DMS153 treated with DMSO at 0.1 percent for 48 hours (cell line): ENCODE measurements at regions not wholly inside any gene's neighbourhood (a gene's known extent, or its start where the extent isn't known, plus 50 kb on each side); places are given as distances from the start of the nearest gene placed in this dataset.

Source experiments
- DNase-seq: peaks from one replicate; lab custom pipeline; 2025; ENCODE audit not compliant: unreplicated experiment; lab: John Stamatoyannopoulos, UW

DNA sequence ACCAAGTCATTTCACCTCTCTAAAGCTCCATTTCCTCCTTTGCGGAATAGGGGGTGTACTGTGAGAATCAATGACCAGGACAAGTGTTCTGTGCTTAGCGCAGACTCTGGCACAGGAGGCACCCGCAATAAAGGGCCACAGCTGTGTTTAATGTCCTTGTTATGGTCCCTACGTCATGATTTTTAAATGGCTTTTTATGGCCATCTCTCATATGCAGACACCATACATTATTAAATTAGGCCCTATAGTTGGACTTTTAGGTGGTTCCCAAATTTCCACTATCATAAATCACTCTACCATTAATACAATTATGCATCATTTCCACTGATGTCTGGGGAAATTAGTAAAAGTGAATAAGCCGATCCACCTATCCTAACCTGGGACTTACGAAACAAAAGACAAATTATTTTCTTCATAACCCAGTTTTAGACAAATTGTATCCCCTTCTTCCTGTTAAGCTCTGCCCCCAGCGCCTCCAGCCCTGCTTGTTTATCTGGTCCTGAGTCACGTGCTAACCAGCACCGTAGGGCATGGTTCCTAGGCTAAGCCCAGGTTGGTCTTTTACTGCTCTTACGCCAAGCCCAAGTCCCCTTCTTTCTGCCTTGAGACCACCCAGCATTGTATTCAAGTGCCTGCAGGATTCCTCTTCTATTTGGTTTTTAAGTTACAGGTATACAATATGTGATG, 278.3 kb downstream of the SHQ1 start:
- no peak for DNase-seq

DNA sequence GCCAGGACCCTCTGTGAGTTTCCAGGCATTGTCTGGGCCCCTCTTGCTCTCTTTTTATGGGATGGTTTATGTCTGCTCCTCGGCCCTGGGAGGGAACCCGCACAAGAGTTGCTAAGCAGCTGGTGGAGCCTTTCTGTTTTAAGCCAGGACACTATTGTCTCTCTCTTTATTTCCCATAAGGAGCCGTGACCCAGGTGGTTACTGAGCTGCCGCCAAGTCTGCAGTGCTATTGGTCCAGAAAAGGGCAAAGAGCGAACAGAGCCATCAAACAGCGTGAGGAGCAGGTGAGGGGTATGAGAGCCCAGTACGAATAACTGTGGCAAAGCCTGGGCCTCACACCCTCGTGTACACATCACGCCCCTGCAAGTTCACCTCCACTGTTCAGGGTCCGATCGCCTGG, 280.2 kb downstream of the SHQ1 start:
- no peak for DNase-seq

DNA sequence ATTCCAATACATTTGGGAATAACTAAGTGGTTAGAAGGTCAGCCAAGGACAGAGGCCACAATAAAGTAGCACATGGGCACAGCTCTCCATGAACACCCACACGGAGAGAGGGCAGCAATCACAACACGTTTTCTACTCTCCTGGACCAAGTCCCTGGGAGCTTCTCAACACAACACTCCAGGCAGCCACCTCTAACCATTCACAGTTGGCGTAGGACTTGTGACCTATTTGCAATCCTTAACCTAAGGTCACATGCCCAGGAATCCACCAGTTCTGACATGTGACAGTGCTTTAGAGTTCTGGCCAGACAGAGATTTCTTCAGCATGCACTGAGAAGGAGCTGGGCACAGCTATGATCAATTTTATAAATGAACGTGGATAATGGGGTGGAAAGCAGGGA, 280.8 kb downstream of the SHQ1 start:
- DNase-seq = no peak

DNA sequence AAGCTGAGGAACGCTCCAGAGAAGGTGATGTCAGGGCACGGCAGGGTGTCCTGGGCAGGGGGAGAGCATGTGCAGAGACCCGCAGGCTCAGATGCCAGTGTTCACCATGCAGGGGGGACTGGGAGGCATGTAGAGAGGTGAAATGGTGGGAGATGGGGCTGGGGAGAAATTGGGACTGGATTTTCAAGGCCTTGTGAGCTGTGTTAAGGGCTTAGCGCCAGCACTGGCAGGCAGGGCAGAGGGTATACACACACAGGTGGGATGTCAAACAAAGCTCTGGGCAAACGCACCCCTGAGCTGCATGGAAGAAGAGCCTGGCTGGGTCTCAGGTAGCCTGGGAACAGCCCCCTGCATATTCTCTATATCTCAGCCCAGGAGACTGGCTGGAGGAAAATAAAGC, 282.7 kb downstream of the SHQ1 start:
- DNase-seq = no peak

DNA sequence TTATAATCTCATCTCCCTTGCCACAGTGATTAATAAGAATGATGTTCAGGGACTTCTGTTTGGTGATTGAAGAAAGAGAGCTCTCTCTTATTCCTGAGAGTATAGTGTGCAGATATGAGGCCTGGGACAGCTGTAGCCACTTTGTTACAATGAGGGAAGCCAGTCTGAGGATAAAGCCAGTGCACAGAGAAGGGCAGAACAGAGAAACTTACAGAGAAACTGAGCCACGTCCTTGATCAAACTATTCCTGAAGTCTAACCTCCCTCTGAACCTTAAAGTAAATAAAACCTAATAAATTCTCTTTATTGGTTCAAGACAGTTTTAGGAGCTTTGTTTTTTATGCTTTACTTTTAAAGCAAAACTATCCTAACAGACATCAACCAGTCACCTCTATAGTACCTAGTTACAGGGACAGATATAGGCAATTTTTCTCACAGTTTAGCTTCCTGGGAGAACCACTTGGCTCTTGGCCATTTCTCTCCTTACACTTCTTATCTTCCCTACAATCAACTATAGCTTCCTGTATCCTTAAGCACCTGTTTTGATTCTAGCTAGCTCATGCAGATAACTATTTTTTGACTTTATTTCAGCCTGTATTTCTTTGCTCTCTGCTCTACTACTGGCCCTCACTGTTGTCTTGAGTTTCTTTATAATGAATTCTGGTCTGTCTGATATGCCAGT, 284.4 kb downstream of the SHQ1 start:
- DNase-seq = no peak

DNA sequence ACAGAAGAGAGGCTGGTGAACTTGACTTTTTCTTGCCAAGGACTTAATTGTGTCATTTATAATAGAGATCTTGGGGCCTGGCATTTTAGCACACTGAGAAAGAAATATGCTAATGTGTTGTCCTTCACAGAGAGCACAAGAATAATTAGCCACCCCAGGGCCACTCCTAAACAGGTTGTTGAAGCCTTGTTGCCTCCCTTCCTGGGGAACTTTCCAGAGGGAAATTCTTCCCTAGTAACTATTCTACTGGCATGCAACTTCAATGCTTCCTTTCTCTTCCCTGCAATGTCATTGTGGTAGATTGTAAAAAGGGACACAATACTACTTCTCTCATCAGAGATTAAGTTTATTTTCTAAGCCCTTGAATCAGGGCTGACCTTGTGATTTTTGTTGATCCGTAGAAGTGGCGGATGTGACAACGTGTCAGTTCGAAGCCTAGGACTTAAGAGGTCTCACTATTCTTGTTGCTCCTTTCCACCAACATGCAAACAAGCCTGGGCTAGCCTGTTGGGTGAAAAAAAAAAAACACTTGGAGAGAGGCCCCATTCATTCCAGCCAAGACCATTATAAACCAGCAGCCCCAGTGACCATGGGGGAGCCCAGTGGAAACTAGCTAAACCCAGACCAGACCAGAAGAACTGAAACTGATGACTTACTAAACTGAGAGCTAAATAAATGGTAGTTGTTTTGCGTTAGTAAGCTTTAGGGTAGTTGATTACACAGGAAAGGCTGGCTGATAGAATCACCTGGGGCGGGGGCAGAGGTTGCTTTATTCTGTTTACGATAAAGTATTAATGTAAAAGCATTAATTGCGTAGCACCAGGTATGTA, 287.2 kb downstream of the SHQ1 start:
- no peak for DNase-seq

DNA sequence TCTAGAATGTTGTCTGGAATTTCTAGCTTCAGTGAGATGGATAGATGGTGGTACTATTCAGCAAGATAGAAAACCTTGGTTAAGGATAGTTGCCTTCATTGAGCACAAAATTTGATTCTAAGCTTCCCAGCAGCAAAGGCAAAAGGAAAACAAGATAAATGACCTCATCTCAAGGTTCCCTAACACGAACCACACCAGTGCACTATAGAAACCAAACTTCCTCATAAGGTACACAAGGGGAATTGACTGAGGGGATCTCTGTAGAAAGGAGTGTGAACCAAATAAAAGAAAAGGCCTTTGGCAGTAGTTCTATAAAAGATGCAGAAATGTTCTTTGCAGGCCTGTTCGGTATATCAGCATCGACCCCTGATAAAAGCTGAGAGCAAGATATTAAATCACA, 288.9 kb downstream of the SHQ1 start:
- no peak for DNase-seq

DNA sequence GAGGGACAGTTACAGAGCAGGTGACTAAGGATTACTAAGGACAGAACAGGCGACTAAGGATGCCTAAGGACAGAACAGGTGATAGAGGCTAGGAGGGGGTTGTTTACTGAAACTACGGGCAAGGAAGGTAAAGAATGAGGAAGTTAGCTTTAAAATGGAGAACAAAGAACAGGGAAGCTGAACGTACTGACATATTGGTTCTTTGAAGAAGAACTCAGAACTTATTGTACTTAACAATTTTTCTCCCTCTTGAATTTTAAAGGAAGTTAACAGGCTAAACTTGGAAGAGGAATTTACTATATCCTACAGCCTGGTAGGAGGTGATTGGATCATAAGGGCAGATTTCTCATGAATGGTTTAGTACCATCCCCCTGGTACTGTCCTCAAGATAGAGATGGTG, 290.2 kb downstream of the SHQ1 start:
- no peak for DNase-seq

DNA sequence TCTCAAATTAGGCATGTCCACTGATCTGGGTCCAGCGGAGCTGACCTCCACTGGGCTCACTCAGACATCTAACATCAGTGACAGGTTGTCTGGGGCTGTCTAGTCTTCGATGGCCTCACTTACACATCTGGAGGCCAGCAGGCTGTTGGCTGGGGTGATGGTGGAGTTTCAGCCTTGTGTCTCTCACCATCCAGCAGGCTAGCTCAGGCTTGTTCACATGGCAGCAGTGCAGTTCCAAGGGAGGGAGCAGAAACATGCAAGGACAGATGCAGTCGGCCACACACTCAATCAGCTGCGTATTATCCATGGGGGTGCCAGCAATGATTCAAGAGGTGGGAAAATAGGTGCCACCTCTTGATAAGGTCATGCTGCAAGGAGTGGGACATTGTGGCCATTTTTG, 292.5 kb downstream of the SHQ1 start:
- DNase-seq = no peak

DNA sequence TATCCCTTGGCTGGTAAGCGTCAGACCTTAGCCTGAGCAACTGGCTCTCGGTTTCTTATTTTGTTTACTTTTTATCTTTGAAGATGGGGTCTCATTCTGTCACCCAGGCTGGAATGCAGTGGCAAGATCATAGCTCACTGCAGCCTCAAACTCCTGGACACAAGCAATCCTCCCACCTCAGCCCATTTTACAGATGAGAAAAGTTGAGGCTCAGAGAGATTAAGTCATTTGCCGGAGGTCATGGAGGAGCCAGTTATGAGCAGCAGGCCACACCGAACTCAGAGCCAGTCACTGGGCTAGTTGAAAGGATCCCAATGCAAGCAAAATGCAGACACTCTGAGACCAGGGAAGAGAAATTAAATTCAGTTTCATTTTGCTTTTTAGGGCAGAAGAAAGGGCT, 293.6 kb downstream of the SHQ1 start:
- no peak for DNase-seq

DNA sequence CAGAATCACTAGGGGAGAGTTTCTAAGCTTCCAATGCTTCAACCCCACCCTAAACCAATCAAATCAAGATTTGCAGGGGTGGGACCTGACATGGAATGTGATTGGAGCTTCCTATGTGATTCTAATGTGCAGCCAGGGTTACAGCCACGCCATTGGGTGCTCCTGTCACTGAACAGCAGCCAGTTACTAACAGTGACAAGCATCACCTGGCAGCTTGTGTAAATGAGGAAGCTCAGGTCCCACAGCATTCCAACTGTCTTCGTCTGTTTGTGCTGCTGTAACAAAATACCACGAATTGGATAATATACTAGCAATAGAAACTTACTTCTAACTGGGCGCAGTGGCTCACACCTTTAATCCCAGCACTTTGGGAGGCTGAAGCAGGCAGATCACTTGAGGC, 294.9 kb downstream of the SHQ1 start:
- DNase-seq = no peak

DNA sequence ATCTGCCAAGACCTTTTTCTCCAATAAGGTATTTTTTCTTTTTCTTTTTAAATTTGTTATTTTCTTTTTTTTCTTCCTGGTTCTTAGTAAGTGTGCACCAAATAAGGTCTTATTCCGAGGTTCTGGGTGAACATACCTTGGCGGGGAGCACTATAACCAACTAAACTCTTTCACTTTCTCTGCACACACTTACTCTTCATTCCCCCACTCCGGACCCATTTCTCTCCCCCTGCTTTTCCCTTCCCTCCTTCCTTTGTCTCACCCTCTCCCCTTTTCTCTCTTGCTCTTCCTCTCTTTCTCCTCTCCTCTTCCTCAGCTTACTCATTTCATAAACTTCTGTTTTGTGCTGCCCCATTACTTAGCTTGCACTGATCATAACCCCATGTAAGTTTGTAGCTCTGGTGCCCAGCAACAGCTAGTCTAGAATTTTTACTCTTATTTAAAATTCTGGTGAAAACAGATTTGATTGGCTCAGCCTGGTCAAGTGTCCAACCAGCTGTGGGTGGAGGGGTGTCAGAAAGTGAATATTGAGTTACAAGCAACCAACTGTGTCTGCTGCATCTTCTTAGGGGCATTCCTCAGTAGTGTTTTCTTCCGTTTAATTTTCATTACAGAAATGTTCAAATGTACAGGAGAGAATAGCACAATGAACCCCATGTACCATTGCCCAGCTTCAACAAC, 297.5 kb downstream of the SHQ1 start:
- no peak for DNase-seq

DNA sequence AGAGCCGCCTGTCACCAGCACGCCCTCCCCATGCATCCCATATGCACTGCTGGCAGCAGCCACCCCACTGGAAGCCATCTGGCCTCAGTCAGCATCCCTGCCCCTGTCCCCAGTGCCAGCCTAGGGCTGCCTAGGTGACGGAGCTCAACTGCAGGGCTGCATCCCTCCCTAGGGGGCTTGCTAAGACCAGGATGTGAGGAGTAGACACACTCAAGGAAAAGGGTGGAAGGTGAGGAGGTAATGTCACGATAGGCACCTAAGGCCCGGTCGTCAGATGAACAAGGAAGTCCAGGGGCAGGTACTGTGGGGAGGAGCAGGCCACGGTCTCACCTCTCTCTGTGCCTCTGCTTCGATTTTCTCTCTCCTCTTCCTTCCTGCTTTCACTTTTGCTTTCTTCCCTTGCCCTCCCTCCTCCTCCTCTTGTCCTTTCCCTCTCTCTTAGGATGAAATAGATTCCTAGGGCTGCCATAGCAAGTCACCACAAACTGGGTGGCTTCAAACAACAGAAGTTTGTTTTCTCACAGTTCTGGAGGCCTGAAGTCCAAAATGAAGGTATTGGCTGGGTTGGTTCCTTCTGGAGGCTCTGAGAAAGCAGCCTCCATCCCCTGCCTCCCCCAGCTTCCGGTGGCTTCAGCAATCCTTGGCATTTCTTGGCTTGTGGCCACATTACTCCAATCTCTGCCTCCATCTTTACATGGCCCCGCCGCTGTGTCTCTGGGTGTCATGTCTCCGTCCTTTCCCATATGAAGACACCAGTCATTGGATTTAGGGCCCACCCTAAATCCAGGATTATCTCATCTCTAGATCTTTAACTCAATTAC, 298.3 kb downstream of the SHQ1 start:
- no peak for DNase-seq

DNA sequence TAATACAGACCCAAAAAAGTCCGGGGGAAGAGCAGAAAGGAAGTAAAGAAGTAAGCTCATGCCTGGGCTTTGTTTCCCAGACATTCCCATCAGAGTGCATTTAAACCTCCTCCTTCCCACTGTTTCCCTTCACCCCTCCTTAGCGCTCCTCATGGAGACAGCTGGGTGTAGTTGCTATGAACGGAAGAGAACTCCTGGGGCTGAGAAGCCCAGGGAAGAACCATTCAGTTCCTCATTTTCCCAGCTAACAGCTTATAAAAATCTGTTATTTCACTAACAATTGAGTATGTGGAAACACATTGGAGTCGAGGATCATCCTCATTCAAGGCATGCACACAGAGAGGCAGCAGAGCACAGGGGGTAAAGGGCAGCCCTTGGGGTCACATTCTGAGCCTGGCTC, 299.3 kb downstream of the SHQ1 start:
- DNase-seq = no peak

DNA sequence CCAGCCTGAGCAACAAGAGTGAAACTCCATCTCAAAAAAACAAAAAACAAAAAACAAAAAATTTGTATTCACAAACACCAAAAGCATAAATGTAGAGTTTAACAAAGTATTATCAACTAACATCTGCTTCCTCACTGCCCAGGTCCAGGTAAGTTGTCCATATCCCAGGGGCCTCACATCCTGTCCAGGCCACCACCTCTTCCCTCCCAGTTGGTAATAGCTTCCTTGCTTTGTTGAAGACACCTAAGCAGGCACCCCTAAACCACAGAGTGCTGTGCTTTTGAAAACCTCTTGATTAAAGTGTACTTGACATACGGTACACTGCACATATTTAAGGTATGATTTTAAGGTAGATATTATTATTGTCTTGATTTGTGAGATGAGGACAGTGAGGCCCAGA, 299.8 kb downstream of the SHQ1 start:
- no peak for DNase-seq

DNA sequence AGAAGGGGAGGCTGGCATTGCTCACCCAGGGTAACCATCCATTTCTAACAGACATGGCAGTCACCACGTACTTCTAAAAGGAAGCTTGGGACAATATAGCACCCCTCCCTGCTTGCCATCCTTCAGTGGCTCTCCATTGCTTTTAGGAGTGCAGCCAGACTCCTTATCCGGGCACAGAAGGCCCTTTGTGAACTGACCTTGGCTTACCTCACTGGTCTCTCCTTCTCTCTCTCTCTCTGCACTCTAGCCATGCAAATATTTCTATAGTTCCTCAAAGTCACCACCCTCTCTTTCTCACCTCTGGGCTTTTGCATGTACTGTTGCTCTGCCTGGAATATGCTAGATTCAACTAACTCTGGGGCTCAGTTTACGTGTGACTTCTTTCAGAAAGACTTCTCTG, 301.1 kb downstream of the SHQ1 start:
- no peak for DNase-seq

DNA sequence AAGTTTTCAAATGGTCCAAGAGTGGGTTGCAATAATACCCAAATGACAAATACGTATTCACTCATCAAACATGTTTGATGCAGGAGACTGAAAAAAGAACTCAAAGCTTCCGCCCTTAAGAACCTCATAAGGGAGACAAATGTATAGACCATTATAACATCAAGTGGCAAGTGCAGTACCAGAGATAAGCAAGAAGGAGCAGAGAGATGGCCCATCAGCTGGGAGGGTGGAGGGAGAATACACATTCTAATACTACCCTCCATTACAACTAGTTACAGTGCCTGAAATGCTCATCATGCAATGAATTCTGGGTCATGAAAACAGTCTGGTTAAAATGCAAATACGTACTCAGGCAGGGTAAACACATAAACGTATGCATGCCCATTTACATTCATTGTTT, 304.0 kb downstream of the SHQ1 start:
- DNase-seq = no peak

DNA sequence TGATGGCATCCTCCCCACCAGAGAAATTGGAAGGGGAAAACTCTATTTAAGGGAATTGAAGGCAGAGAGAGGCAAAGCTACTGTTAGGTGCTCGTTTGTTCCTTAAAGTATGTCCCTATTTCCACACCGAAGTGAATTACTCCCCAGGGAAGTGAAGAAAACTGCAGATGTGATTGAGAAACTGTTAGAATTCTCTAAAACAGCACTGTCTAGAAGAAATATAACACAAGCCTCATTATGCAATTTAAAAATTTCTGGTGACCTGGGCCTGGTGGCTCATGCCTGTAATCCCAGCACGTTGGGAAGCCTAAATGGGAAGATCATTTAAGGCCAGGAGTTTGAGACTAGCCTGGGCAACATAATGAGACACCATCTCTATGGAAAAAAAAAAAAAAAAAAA, 305.0 kb downstream of the SHQ1 start:
- DNase-seq = no peak

DNA sequence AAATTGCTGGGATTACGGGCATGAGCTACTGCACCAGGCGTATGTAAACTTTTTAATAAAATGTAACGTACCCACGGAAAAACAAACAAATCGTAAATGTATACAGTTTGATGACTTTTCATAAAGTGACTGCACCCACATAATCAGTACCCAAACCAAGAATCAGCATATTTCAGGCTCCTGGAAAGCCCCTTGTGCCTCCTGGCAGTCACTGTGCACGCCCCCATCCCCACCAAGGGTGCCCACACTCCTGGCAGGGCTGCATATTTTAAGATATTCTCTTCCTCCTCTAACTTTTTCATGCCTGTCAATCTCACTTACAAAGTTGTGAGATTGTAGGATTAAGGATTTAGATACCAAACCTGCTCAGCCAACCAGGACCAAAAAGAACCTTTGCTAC, 305.5 kb downstream of the SHQ1 start:
- no peak for DNase-seq

DNA sequence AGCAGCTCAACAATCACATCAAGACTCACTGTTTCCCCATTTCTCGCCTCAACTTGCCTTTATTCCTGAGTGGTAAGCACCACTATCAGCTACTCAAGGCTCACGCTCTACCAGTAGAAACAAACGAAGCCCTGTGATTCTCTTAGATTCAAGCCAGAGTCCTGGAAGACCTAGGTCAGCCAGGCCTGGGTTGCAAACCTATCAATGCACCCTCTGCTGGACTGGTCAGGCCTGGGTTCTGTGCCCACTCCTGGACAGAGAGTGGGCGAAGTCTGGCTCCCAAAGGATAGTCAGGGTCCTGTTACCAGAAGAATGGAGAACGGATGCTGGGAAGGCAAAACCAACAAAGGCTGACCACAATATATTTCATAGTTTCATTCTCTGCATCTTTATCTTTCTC, 308.4 kb downstream of the SHQ1 start:
- no peak for DNase-seq
